Right lobe of liver (tissue), 4 donors: ENCODE measurements at regions not wholly inside any gene's neighbourhood (a gene's known extent, or its start where the extent isn't known, plus 50 kb on each side); places are given as distances from the start of the nearest gene placed in this dataset.

Experiments
- CTCF ChIP-seq, 4 donors: fragments of 200-600 bp in 3 of 4; fragments of 450-650 bp in 1 of 4; IDR thresholded peaks; one replicate each; pipeline versions ENCODE4 v1.5.1 to v1.8.0; 2016 to 2022; ENCODE audit warnings: antibody characterized with exemption in 4 of 4, mild to moderate bottlenecking in 2 of 4
- POLR2A ChIP-seq: fragments of 450-650 bp; IDR thresholded peaks from one replicate; pipeline ENCODE4 v1.6.1; 2017; ENCODE audit warnings: antibody characterized with exemption, mild to moderate bottlenecking
- donor health status: DM: no; HTN: no; CAD: no.
- donor health status: DM: no; HTN: no; CAD: no.
- donor health status: DM: no; HTN: yes; CAD: no.

- TF ChIP-seq POLR2A (no peak), CTCF (IDR thresholded peaks at IDR 0.05) (no peak)
These were observed 54.5 kb upstream of the ATP11B start for GRCh38 chr3:182738583-182739411.
